Upper lobe of left lung (tissue), 4 donors: ENCODE measurements at regions not wholly inside any gene's neighbourhood (a gene's known extent, or its start where the extent isn't known, plus 50 kb on each side); places are given as distances from the start of the nearest gene placed in this dataset.

Experiments
- CTCF ChIP-seq, 6 experiments: fragments of 450-650 bp in 4 of 6; fragments of 200-600 bp in 2 of 6; sonication (generic) in 2 of 6; IDR thresholded peaks; one replicate each; pipeline ENCODE4 v1.5.1; 2016 to 2019; ENCODE audit warnings: antibody characterized with exemption in 6 of 6
- EP300 ChIP-seq, 4 donors: sonication (generic); formaldehyde crosslinking; IDR thresholded peaks; one replicate each; pipeline ENCODE4 v1.5.1; 2017; ENCODE audit warnings: antibody characterized with exemption in 4 of 4, control low read depth in 2 of 4
- POLR2A ChIP-seq, 4 donors: fragments of 450-650 bp; IDR thresholded peaks; one replicate each; pipeline ENCODE4 v1.5.1; 2016 to 2017; ENCODE audit warnings: antibody characterized with exemption in 4 of 4, mild to moderate bottlenecking in 2 of 4
- POLR2AphosphoS5 ChIP-seq, 2 donors: sonication (generic); formaldehyde crosslinking; IDR thresholded peaks; one replicate each; pipeline ENCODE4 v1.5.1; 2017; ENCODE audit warnings: antibody characterized with exemption in 2 of 2

- TF ChIP-seq CTCF (IDR thresholded peaks at IDR 0.05) (no peak), POLR2A (IDR thresholded peaks at IDR 0.05) (no peak), EP300 (IDR thresholded peaks at IDR 0.05) (no peak), POLR2AphosphoS5 (IDR thresholded peaks at IDR 0.05) (no peak)
Measured at GRCh38 chr10:44788147-44789129, 122.7 kb upstream of the TMEM72 start.
